ENCODE measurements at regions not wholly inside any gene's neighbourhood (a gene's known extent, or its start where the extent isn't known, plus 50 kb on each side); places are given as distances from the start of the nearest gene placed in this dataset.
A peak's percentile ranks its signal among the peaks of the same experiment; 100 is the strongest.

DNA sequence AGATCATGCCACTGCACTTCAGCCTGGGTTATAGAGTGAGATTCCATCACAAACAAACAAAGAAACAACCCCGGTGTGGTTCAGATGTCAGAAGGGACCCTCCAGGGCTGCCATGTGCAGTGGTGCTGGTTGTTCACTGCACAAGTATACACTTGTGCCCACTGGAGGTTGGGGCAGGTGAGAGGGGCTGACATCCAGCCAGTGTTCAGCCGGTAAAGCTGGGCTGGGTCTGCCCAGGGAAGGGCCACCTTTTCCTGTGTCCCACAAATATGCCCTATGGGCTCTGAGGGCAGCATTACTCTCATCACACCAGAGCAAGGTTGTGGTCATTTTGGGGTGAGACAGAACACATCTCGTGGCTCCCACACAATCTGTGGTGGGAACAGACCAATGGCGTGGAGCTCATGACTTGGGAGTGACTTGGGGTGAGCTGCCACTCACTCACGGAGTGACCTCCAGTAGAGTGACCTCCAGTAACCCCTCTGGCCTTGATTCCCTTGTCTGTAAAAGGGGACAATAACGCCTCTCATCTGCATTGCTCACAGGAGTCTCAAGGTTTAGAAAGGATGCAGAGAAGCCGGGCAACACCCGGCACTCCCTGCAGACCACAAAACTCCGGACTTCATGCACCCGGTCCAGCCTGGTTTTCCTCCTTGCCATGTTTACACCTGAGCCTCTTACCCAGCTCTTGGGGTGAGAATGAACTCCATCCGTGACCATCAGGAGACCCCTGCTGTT is 69.0 kb upstream of the VRK1 start:
- DNase-seq (ENCODE audit: low read depth): no peak

DNA sequence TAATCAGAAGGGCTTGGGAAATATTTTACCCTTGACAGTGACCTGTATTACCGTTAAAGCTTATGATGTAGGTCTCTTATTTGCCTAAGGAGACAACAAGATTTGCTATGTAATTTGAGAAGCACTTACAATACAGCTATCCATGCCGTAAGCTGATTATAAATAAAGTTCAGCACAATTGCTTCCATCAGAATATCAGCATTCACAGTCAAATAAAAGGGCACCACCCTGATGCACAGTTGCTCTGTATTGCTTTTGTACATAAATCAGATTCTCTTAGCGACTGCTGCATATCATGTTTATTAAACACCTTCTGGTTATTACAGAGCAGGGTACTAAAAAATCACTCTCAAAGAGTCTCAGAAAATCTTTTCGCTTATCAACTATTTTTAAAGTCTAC is 67.3 kb upstream of the VRK1 start:
- DNase-seq (ENCODE audit: low read depth): no peak

DNA sequence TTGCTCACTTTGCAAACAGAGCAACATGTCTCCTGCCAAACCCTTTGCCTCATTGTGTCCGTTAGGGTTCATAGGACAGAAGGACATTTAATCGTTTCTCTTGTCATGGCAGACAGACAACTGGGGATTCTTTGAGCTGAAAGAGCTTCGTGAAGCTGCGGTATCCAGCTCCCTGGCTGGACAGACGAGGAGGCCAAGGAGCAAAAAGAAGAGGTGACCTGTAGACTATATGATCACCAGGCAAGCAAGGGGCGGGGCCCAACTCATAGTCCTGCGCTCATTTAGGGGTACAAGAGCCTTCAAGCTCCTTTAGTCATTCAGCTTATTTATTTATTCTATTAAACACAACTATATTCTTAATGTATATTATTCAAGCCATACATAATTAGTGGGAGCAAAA is 66.8 kb upstream of the VRK1 start:
- DNase-seq (ENCODE audit: low read depth): no peak

DNA sequence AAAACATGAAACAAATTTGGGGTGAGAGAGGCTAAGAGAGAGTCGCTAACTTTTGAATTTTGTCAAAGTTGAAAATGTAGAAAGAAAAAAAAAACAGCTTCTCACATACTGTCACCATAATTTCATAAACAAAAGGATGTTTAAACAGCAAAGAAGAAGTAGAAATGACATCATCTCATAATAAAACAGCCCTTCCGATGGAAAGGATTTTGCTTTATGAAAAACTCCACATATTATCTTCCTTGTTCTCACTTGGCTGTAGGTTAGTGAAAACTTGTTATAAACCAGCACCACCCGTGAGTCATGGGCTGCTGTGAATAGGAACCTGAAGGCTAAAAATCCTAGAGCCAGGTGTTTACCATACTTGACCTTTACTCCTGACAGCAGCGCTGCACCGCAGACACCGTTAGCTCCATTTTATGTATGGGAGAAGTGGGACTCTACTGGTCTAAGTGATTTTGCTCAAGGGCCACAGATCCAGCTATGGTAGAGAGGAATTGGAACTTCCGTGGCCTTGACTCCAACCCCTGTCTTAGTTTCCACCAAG is 63.0 kb upstream of the VRK1 start:
- DNase-seq (ENCODE audit: low read depth): no peak

DNA sequence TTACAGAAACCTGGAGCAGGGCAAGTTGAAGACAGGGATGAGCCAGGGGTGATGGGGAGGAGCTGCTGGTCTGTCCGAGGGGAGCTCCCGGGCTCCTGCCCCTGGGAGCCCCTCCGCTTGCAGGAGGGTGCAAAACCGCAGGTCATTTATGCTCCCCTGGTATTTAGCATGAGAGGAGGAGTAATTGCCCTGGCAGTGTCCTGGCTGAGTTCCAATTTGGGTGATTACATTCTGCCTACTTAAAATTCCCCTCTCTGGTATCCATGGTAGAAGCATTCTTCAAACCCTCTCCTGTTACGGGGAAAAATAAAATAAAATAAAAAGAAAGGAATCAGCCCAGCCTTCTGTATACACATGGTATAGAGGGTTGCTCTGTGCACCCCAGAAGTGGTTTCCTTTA is 61.7 kb upstream of the VRK1 start:
- no peak for DNase-seq (ENCODE audit: low read depth)

DNA sequence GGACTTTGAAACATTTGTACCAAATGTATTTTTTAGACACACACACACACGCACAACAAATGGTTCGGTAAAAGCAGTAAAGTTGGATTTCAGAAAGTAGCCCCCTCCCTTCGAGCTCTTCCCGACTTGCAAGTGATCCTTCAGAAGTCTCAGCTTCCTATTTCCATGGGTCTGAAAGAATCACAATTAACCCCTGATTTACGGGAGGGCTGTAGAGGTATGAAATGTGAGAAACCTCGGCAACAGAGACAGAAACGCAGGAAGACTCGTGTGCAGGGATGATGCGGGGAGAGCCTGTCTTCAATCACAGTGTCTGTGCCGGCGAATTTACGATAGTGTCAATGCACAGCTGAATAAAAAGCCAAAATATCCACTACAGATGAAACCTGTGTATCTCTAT is 60.7 kb upstream of the VRK1 start:
- DNase-seq (ENCODE audit: low read depth): no peak

DNA sequence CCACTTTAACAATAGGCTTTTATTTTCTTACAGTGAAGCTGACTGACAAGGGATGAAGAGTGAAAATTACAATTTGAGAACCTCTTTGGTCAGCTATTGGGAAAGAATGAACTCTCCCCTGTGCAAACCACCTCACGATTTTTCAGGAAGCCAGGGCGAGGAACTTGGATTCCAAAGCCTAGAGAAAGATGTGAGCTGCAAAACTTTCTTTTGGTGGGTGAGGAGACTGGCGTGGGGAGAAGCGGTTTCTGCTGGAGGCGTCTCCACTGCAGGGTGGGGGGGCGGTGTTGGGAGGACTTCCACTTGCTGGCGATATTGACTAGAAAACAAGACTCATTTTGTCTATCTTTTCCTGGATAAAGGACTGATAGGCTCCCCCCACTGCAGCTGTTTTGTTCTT is 59.3 kb upstream of the VRK1 start:
- DNase-seq (ENCODE audit: low read depth): no peak

DNA sequence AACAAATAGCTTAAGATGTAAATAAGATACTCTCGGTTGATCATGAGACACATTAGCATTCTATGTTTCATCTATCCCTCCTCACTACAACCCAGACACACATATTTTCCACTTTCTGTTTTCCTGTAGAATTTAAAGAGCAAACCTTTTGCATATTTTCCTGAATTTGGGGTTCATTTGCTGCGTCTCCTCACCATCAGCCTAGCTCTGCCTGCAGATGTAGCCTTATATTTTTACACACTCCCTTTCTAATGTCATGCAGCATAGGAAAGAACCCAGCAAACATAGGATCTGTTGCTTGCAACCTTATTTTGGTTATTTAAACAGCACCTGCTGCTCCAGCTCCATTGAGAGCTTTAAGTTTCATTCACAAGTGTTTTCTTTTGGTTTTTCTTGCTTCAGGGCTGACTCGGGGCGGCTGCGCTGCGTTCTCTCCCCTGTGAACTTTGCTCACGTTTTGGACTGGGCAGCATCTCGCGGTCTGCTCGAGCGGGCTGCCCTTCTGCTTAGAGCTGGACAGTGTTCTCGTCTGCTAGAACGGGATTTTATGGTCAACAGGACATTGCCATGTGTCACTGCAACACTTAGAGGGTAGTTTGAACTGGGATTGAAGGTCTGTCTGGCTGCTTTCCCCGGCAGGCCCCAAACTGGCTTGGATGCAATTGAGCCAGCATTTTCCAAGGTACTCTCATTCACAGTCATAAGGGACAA is 57.8 kb upstream of the VRK1 start:
- DNase-seq (ENCODE audit: low read depth): no peak

DNA sequence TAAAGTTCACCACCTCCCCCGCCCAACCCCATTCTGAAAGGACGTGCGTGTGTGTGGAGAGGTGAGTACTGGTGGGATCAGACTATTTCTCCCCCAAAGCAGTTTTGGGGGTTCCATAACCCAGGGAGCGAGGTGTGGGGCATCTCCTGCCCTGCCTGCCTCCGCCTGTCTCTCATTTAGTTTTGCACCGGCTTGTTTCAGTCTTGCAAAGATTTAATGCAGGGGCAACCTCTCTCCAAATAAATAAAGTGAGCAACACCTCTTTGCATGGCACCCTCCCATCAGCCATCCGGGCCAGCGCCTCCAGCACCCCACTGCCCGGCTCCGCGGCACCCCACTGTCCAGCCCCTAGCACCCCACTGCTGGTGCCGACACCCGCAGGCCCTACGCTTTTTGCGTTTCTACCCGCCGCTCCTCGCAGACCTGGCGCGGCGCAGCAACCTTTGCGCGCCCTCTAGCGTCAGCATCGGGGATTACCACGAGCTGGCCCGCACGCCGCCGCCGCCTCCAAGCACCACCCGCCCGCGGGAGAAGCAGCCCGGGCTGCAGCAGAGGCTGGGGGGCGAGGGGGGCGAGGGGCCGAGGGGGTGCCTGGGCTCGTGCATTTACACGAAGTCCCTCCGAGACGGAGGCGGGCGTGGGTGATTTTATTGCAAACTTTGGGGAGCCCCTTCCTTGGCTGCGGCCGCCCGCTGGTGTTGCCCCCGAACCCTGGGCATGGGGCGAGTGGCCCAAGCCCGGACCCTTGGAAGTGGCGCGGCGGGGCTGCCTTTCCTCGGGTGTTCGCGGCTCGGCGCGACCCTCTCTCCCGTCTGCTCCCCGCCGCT is 55.8 kb upstream of the VRK1 start:
- peak; percentile 53 for DNase-seq (ENCODE audit: low read depth)

DNA sequence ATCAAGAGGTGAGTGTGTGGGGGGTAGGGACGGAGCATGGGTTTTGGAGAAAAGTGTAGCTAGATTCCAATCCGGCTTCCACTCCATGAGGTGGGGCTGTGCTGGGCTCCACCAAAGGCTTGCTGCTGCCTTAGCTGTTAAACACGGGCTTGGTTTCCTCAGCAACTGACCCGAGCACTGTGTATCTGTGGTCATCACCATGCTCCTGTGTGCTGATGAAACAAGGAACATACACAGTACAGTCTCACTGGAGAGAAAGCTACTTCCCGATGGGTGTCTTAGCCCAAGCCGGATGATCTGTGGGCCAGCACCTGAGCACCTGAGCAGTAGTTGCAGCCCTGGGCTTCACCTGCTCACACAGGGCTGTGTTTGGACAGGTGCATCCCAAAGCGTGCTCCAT is 52.9 kb upstream of the VRK1 start:
- no peak for DNase-seq (ENCODE audit: low read depth)

DNA sequence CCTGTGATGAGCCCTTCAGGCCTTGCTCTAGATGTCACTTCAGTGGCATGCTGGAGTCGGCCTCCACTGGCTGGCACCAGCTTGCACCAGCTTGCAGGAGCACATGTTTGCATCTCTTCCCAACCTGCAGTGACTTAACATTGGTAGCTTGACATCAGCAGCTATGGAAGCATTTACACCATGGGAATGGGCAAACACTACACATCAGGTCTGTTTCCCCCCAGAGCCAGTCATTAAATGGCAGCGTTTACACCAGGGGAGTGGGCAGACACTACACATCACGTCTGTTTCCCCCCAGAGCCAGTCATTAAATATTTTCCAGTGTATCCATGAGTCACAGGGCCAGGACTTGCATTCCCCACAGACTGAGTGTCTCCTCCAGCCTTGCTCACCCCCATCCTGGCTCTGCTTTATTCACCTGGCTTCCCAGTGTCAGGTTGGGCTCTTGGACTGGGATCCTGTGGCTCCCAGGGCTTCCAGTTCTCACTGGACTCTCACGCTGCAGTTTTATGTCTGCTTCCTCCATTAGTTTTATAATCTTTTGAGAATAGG is 51.6 kb upstream of the VRK1 start:
- no peak for DNase-seq (ENCODE audit: low read depth)

DNA sequence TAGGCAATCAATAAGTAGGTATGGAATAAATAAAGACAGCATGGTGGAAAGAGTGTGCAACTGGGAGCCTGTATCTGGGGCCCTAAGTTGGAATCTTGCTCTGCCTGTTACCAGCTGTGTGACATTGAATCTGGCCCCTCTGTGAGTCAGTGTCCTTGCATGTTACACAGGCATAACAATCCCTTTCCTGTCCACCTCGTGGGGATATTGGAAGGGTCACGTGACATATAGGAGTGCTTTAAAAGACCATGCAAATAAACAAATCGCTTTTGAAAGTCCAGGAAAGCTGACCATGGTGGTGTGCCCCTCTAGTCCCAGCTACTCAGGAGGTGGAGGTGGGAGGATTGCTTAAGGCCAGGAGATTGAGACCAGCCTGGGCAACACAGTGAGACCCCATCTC is 51.1 kb upstream of the VRK1 start:
- DNase-seq (ENCODE audit: low read depth): no peak

DNA sequence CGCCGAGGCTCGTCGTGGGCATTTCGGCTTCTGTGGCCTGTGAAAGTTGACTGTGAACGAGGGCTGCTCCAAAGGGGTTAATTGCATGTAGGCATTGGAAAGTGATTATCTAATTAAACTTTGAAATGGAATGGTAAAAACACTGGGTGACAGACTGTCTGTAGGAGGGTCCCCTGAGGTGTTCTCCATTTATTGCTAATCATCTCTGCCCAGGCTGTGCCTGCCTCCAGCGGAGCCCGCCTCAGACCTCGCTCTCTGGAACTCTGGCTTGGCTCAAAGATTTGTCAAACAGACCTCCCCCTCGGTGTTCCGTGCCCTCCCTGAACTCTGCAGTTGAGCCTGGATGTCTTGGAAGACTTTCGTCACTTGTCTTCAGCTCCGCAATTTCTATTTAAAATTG is 50.2 kb upstream of the VRK1 start:
- no peak for DNase-seq (ENCODE audit: low read depth)

Data from stimulated activated CD4-positive, alpha-beta T cell treated with anti-CD3 and anti-CD28 coated beads, Interleukin-2, amount 100 ng/mL, for 4 hours (primary cell).